Activated CD8-positive, alpha-beta memory T cell treated with anti-CD3 and anti-CD28 coated beads, Interleukin-2, amount 50 U/mL, for 1 hour (primary cell): ENCODE measurements at regions not wholly inside any gene's neighbourhood (a gene's known extent, or its start where the extent isn't known, plus 50 kb on each side); places are given as distances from the start of the nearest gene placed in this dataset.
"Not testable (repeated sequence)": the region's sequence is repeated elsewhere in the genome, so short reads cannot be mapped to it uniquely, and the experiment has no call there.

ENCODE experiments used
- DNase-seq: peaks from one replicate; pipeline ENCODE4 v3.0.0-alpha.2; 2020; ENCODE audit errors: extremely low read depth

DNA sequence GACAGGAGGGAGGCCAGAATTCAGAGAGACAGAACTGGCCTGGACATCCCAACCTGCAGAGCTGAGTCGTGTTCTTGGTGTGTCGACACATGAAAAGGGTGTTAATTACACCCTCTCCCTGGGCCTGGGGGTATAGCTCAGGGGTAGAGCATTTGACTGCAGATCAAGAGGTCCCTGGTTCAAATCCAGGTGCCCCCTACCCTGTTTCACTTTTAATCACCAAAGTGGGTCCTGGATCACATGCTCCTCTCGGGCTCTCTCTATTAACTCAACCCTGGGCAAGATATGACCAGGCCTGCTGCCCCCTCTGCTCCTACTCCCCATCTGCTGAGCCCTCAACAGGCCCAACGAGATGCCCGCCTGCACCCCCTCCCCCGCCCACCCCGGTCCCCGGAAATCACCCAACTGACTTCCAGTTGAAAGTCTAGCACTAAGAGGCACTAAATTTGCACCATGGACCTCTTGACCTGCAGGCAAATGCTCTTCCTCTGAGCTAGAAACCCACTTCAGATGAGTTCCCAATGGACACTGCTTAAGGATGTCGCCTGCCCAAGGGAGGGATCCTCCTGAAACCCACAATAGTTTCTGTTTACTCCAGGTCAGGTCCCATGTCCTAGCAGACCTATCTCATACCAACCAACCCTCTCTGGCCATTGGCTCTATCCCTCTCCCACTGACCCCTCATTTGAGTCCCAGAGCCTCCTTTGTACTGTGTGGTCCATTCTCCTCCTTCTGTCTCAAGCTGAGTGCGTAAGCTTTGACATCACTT is 137.6 kb downstream of the ZNF467 start:
- no peak for DNase-seq

DNA sequence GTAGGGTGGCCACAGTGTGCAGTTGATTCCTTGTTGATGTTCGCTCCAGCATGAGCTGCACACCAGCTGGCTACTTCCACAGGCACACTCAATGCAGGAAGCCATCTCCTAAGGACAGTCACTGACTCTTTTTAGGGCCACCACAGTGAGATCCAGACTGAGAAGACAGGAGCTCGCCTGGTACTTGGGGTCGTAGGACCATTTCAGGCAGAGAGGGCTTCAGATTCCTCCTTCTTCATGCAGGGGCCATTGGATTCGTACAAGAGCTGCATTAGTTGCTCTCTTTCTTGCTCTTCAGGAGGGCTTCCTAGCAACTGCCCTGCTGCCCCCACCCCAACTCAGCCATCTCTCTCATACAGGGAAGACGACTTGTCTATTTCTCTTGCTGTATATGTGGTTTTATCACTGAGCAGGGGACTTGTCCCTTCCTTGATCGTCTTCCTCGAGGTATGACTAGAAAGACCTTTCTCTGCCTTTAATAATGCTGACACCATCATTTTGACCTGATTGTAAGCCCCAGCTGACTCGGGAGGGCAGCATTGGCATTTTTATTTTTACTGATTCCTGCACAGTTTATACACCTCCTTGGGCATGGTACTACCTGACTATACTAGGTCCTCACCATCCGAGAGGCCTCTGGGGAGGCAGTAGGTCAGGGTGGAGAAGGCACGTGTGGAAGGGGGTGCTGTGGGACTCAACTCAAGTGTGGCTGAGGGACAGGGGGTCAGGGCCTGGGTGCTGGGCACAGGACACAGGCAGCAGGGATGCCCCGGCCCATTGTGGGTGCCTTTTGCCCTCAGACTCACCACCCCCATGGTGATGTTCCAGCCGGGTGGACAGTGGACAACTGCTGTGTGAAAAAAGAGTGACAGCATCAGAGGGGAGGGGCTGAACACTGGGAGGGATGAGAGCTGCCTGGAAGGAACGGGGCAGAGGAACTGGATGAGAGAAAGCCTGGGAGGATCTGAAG is 136.7 kb upstream of the ZNF746 start:
- DNase-seq, result no peak

GRCh38 chr7:149628361-149629149 is 130.9 kb upstream of the ZNF746 start:
- not testable (repeated sequence) for DNase-seq

GRCh38 chr7:149627911-149628310 is 130.3 kb upstream of the ZNF746 start:
- DNase-seq, result no peak

DNA sequence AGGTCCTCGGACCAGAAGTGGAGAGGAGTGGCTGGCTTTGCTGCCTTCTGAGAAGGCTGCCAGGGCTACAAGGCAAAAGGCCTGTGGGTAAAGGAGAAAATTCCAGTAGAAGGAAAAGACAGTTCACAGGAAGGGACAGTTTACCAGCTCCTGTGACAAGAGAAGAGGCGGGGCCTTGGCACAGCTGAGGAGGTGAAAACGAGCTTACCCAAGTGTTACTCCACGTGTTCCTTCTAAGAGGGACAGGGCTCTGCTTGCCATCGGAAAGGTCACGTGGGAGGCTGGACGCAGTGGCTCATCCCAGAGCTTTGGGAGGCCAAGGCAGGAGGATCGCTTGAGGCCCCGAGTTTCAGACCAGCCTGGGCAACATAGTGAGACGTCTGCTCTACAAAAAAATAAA is 129.4 kb upstream of the ZNF746 start:
- no peak for DNase-seq

DNA sequence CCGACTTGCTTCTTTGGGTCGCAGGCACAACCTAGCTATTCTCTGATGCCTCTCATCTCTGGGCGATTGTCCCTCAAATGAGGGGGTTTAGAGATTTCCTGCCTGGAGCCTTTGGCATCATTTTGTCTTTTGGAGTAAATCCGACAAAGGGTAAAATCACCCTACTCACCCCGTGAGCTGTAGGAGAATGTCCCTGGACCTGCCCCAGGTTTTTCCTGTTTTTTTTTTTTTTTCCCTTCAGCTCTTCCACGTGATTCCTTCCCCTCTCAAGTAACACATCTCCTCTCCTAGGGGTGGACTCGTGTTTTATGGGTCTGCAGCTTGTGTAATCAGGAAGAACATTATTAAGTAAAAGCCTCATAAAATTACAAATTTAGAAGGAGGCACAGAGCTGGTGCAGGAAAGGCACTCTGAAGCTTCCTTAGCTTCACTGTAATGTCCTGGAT is 128.4 kb upstream of the ZNF746 start:
- DNase-seq, result no peak

GRCh38 chr7:149625340-149625946 is 127.8 kb upstream of the ZNF746 start:
- no peak for DNase-seq

- peak; percentile 70 for DNase-seq
Observed at GRCh38 chr7:149624419-149625339, 127.1 kb upstream of the ZNF746 start.

- no peak for DNase-seq
Observed at GRCh38 chr7:149624006-149624405, 126.4 kb upstream of the ZNF746 start.

DNA sequence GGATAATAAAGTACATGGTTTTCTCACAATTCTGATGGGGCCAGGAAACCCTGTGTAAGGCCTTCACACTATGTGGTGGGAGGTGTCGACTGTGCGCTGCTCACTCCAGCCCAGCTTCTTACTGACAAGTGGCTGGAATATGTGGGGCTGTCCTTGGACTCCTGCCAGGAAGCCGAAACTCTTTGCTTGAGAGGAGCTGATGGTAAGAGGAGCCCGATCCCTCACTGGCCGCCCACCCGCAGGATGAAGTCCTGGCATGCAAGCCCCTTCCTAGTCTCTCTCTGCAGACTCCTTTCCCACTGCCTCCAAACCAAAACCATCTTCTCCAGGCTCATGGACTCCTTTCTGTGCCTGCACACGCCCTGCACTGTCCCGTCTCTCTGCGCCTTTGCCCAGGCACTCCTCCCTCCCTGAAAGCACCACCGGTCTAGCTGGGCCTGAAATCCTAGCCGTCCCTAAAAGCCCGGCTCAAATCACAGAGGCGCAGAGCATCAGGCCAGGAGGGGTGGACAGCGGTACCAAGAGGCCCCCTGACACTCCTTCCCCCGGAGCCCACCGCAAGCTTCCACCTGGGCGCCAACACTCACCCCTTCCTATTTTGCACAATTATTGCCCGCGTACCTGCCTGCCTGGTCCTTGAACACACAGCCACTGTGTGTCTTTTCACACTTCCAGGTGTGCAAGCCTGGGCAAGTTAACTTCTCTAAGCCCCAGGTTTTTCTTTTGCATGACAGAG is 125.8 kb upstream of the ZNF746 start:
- not testable (repeated sequence) for DNase-seq

- no peak for DNase-seq
Observed at GRCh38 chr7:149622444-149623210, 125.0 kb upstream of the ZNF746 start.

- no peak for DNase-seq
Observed at GRCh38 chr7:149621776-149622175, 124.2 kb upstream of the ZNF746 start.

DNA sequence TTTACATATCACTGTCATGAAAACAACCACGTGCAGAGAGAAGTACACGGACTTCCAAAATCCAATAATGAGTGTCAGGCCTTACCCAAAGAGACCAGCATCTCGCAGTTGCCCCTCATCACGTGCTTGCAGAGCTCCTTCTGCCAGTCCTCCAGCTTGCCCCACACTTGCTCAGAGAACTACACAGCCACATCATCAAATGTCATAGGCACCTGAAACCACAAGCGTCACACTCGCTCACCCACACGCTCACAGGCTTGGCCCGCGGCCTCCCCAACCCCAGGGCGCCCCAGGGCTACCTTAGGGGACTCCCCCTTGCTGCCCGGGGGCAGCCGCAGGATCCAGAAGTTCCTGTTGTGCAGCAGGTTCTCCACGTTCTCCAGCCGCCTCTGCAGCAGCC is 123.4 kb upstream of the ZNF746 start:
- no peak for DNase-seq

DNA sequence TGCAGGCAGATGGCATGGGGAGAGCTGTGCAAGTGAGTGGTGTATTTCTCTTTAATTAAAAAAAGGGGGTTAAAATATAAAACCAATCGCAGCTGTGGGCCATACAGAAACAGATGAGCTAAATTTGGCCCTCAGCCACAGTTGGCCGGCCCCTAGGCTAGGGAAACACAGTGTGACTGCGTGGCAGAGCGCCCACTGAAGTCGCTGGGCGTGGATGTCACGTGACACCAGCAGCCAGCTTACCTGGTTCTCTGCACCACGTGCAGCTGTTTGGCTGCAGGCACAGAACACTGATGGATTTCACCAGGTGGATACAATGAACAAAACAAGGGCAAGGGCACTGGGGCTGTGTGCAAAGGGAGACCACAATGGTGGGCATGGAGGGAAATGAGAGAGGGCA is 119.3 kb upstream of the ZNF746 start:
- DNase-seq, result no peak

- no peak for DNase-seq
Observed at GRCh38 chr7:149615690-149616270, 118.2 kb upstream of the ZNF746 start.

DNA sequence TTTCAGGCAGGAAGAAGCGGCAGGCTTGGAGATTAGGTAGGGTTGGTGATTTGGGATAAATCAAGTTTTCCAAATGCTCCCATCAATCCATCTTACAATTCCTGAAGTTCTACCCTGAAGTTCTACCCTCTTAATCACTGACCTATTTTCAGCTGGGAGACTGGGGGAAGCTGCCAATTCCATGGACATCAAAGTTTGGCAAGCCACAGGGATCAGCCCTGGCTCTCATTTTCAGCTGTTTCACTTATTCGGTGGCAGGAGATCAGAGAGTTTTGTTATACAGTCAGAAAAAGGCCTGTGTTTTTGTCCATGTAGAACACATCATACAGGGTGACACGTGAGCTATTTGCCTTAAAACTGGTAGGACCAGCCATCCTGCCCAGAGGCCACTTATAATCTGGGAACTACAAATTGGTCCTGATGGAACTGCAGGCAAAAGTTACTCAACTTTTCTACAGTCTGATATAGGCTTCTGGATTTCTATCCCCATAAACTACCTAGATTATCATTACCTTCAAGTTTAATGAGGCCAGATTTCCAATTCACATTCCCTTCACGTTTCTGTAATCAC is 112.9 kb upstream of the ZNF746 start:
- no peak for DNase-seq

DNA sequence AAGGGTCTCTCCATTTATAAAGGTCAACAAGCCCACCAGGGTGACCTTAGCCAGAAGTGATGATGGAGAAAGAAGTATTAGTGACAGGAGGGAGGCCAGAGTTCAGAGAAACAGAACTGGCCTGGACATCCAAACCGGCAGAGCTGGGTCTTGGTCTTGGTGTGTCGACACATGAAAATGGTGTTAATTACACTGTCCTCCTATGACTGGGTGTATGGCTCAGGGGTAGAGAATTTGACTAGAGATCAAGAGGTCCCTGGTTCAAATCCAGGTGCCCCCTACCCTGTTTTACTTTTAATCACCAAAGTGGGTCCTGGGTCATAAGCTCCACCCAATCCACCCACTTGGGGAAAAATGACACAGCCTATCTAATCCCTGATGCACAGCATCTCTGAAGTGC is 110.6 kb upstream of the ZNF746 start:
- DNase-seq, result no peak

- DNase-seq, result no peak
Observed at GRCh38 chr7:149607683-149608082, 110.1 kb upstream of the ZNF746 start.
